ENCODE measurements at regions not wholly inside any gene's neighbourhood (a gene's known extent, or its start where the extent isn't known, plus 50 kb on each side); places are given as distances from the start of the nearest gene placed in this dataset.

- Mint-ChIP-seq H3K36me3 (no peaks in the 10 kb centered on the region), H3K4me1 (no peaks in the 10 kb centered on the region), H3K27me3 (no peaks in the 10 kb centered on the region)
Measured at GRCh38 chr16:60279061-60279665, 1545.0 kb upstream of the GOT2 start.

DNA sequence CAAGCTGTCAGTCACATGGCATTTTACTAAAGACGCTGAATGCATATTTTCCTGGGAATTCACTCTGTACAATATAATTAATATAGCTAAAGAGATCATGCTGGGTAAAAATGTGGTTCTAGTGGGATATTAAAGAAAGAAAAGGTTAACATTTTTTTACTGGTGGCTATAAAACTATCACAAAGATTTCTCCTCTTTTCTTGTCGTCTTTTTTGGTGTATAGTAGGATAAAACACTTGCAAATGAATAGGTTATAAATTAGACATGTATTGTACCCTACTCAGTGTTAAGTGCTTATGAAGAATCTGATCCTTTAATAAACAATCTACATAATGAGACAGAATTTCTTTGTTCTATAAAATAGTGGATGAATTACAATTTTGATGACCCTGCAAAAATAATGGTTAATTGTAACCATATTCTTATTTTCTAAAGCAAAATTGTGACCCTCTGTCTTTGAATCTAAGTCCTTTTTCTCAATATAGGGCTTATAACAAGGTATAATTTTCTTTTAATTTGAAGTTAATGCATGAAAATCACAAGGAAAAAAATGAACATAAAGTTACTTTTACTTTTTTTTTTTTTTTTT, 1540.4 kb upstream of the GOT2 start:
- Mint-ChIP-seq H3K4me1 (no peaks in the 10 kb centered on the region), H3K27ac (no peak overlapping the region), H3K27me3 (no peaks in the 10 kb centered on the region), H3K4me3 (no peak overlapping the region), H3K9me3 (peaks cover 6% of the 10 kb centered on the region), H3K36me3 (no peaks in the 10 kb centered on the region)
- ATAC-seq (ENCODE audit: low read depth), result no peak
- no peak for DNase-seq (ENCODE audit: low spot score in 2 of 2)

More at GRCh38 chr16:60279061-60279665, 1545.0 kb upstream of the GOT2 start:
- Mint-ChIP-seq H3K27ac (no peak overlapping the region), H3K9me3 (peaks cover 6% of the 10 kb centered on the region), H3K4me3 (no peak overlapping the region)
- DNase-seq (ENCODE audit: low spot score in 2 of 2), result no peak
- no peak for ATAC-seq (ENCODE audit: low read depth)

DNA sequence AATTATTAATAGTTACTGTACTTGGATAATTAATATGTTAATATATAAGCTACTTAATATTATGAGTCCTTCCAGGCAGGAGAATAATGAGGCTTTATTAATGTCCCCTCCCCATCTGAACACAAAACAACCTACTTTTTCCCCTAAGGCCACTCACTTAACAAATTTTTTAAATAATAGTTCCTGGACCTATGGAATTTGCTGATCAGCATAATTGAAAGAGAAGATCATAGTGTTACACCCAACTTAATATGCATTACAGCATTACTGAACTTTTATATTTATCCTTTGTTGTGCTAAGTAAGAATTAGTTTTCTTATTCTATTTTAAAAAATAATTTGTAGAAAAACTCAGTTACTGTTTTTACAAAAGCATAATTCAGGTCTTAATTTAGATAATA, 1537.7 kb upstream of the GOT2 start:
- no peaks in the 10 kb centered on the region for H3K36me3 Mint-ChIP-seq

DNA sequence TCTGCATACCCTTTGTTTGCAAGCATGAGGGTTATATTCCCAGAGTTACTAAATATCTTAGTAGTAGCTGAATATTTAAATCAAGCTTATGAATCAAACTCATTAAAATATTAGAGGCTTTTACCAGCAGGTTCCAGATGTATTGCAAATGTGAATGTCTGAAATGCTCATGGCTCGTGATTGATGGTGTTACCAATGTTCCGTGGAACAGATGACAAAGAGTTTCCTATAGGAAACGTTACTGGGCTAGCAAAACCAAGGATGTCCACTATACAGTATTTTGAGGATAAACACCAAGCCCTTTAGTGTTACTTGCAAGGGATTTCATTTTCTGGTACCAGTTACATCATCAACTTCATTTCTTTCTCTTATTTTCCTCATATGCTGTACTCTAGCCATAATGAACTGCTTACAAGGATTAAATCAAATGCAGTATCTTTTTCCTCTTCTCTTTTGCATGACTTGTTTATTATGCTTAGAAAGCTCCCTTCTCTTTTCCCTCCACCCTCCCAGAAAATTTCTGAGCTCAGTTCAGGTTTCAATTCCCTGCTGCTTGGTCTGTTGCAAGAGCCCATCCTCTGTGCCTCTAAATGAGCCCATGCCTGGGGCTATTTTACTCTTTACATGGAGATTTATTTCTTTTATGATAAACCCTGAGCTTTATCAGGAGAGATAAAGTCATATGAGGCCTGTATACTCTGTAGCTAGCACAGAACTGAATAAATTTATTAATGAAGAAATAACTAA, 1537.1 kb upstream of the GOT2 start:
- no peak for ATAC-seq (ENCODE audit: low read depth)
- Mint-ChIP-seq H3K4me1 (no peaks in the 10 kb centered on the region), H3K4me3 (no peak overlapping the region), H3K27ac (no peak overlapping the region), H3K36me3 (no peaks in the 10 kb centered on the region), H3K9me3 (peaks cover 3% of the 10 kb centered on the region), H3K27me3 (no peaks in the 10 kb centered on the region)
- DNase-seq (ENCODE audit: low spot score in 2 of 2), result no peak

More for the DNA sequence above, 1537.7 kb upstream of the GOT2 start:
- Mint-ChIP-seq H3K27me3 (no peaks in the 10 kb centered on the region), H3K27ac (no peak overlapping the region), H3K4me1 (no peaks in the 10 kb centered on the region), H3K9me3 (peaks cover 3% of the 10 kb centered on the region), H3K4me3 (no peak overlapping the region)
- ATAC-seq (ENCODE audit: low read depth) (no peak), DNase-seq (ENCODE audit: low spot score in 2 of 2) (no peak)

DNA sequence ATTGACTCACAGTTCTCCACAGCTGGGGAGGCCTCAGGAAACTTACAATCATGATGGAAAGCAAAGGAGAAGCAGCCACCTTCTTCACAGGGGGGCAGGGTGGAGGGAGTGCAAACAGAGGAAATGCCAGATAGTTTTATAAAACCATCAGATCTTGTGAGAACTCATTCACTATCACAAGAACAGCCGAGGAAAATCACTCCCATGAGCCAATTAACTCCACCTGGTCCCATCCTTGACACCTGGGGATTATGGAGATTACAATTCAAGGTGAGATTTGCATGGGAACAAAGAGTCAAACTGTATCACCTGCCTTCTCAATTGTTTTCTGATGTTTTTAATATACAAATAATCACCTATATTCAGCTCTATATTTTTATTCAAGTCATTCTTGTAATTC, 1527.3 kb upstream of the GOT2 start:
- Mint-ChIP-seq H3K4me1 (no peaks in the 10 kb centered on the region), H3K27ac (no peak overlapping the region), H3K27me3 (no peaks in the 10 kb centered on the region), H3K36me3 (no peaks in the 10 kb centered on the region), H3K9me3 (peaks cover 1% of the 10 kb centered on the region), H3K4me3 (no peak overlapping the region)
- ATAC-seq (ENCODE audit: low read depth), result no peak
- DNase-seq (ENCODE audit: low spot score in 2 of 2), result no peak

DNA sequence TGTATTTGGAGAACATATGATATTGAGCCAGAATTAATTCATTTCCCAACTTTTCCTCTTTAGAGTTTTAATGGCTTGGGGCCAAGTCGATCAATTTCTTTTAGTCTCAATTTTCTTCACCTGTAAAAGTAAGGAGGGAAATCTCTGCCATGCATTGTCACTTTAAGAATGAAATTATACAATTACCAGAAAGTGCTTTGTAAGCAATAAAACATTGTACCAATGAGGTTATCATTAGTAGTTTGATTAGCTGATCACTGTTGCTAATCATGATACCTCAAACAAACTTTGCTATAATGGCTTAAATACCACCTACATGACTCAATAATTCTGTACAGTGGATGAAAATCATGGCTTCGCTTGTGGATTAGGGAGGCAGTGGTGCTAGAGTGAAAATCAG, 1525.8 kb upstream of the GOT2 start:
- no peaks in the 10 kb centered on the region for H3K27me3 Mint-ChIP-seq
- H3K9me3 Mint-ChIP-seq, result peaks cover 4% of the 10 kb centered on the region
- no peak overlapping the region for H3K4me3 Mint-ChIP-seq
- H3K27ac Mint-ChIP-seq, result no peak overlapping the region
- no peak for ATAC-seq (ENCODE audit: low read depth)
- no peak for DNase-seq (ENCODE audit: low spot score in 2 of 2)
- H3K4me1 Mint-ChIP-seq, result no peaks in the 10 kb centered on the region
- H3K36me3 Mint-ChIP-seq, result no peaks in the 10 kb centered on the region

DNA sequence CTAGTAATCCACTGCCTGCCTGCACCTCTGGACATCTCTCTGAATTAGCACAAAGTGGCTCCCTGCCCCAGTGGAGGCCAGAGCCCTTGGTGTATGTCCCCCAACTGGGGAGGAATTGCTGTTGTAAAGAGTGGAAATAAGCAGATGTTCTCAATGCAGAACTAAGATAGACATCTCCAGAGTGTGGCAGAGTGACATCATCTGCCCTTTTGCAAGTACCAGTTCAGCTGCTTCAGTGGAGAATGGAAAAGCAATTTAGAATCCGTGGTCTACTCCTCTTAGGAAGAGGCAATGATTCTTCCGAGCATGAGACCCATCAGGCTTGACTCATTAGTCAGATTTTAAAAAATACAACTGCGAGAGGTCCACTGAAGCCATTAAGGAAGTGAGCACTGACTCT, 1512.0 kb upstream of the GOT2 start:
- Mint-ChIP-seq H3K4me1 (no peaks in the 10 kb centered on the region), H3K36me3 (no peaks in the 10 kb centered on the region), H3K4me3 (no peak overlapping the region), H3K27ac (no peak overlapping the region), H3K27me3 (no peaks in the 10 kb centered on the region), H3K9me3 (peaks cover 7% of the 10 kb centered on the region)
- ATAC-seq (ENCODE audit: low read depth) (no peak), DNase-seq (ENCODE audit: low spot score in 2 of 2) (no peak)

DNA sequence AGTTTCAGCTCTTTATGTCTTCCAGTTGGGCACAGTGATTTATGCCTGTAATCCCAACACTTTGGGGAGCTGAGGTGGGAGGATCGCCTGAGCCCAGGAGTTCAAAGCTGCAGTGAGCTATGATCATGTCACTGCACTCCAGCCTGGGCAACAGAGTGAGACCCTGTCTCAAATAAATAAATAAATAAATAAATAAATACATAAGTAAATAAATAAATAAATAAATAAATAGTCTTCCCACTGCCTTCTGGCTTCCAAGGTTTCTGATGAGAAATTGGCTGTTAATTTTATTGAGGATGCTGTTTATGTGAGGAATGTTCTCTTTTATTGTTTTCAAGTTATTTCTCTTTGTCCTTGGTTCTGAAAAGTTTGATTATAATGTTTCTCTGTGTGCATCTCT, 1507.6 kb upstream of the GOT2 start:
- no peaks in the 10 kb centered on the region for H3K27me3 Mint-ChIP-seq
- DNase-seq (ENCODE audit: low spot score in 2 of 2), result no peak
- H3K9me3 Mint-ChIP-seq, result peaks cover 11% of the 10 kb centered on the region
- H3K4me3 Mint-ChIP-seq, result no peak overlapping the region
- ATAC-seq (ENCODE audit: low read depth), result no peak
- H3K27ac Mint-ChIP-seq, result no peak overlapping the region
- no peaks in the 10 kb centered on the region for H3K4me1 Mint-ChIP-seq
- H3K36me3 Mint-ChIP-seq, result no peaks in the 10 kb centered on the region

DNA sequence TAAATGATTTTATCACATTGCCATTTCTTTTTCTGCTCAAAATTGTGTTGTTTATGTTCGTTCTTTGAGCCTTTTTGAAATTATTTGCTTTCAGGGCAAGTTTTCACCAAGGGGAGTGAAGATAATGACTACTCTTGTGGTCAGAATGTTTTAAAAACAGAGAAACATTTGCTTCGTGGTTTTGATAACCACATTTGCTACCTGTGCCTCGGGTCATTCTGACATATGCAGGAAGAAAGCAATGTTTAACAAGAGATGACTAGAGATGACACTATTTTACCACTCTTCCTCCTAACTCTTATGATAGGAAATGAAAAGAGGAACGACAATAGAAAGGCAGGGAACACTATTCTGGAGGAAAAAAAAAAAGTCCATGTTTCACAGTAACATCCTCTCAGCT, 1496.5 kb upstream of the GOT2 start:
- Mint-ChIP-seq H3K4me1 (no peaks in the 10 kb centered on the region), H3K27ac (no peak overlapping the region), H3K36me3 (no peaks in the 10 kb centered on the region), H3K27me3 (no peaks in the 10 kb centered on the region), H3K4me3 (no peak overlapping the region), H3K9me3 (peaks cover 14% of the 10 kb centered on the region)
- ATAC-seq (ENCODE audit: low read depth) (no peak), DNase-seq (ENCODE audit: low spot score in 2 of 2) (no peak)

DNA sequence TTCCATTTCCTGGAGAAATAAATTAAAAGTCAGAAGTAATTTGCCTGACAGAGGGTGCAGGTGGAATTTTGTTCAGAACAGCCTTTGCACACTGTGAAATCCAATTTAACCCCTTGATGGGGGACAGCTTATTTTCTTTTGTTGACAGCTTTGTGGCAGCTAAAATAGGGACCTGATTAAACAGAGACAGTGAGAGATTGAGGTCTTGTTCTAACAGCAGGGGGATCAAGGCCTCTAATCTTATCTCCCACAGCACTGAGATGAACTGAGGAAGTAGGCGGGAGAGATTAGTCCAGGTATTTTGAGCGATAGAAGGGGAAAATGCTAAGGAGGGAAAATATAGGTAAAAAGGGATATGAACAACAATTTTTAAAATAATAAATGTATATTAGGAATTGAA, 1491.4 kb upstream of the GOT2 start:
- no peaks in the 10 kb centered on the region for H3K4me1 Mint-ChIP-seq
- H3K27me3 Mint-ChIP-seq, result no peaks in the 10 kb centered on the region
- peaks cover 5% of the 10 kb centered on the region for H3K9me3 Mint-ChIP-seq
- DNase-seq (ENCODE audit: low spot score in 2 of 2), result no peak
- no peak overlapping the region for H3K4me3 Mint-ChIP-seq
- no peak overlapping the region for H3K27ac Mint-ChIP-seq
- H3K36me3 Mint-ChIP-seq, result no peaks in the 10 kb centered on the region
- no peak for ATAC-seq (ENCODE audit: low read depth)

DNA sequence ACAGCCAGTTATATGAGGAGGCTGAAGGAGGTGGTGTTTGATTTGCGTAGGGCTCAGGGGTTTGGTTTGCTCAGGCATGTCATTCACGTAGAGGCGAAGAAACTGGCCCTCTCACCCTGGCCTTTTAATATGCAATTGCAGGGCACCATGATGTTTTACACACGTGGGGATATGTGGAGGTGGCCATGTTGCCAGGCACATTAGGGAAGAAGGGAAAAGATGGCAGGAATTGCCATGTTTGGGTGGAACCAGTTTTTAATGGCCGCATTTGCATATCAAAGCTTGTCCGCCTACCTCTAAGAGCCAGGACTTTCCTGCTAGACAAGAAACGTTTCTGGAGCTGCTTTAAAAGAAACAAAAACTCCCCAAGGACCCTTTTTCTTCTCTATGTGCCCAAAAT, 1483.7 kb upstream of the GOT2 start:
- H3K4me1 Mint-ChIP-seq, result no peaks in the 10 kb centered on the region
- DNase-seq (ENCODE audit: low spot score in 2 of 2) (no peak), ATAC-seq (ENCODE audit: low read depth) (no peak)
- H3K9me3 Mint-ChIP-seq, result peaks cover 4% of the 10 kb centered on the region
- H3K4me3 Mint-ChIP-seq, result no peak overlapping the region
- H3K27ac Mint-ChIP-seq, result no peak overlapping the region
- no peaks in the 10 kb centered on the region for H3K27me3 Mint-ChIP-seq
- H3K36me3 Mint-ChIP-seq, result no peaks in the 10 kb centered on the region

- Mint-ChIP-seq H3K36me3 (no peaks in the 10 kb centered on the region), H3K9me3 (peaks cover 2% of the 10 kb centered on the region), H3K4me3 (no peak overlapping the region)
Measured at GRCh38 chr16:60214311-60214710, 1480.2 kb upstream of the GOT2 start.

DNA sequence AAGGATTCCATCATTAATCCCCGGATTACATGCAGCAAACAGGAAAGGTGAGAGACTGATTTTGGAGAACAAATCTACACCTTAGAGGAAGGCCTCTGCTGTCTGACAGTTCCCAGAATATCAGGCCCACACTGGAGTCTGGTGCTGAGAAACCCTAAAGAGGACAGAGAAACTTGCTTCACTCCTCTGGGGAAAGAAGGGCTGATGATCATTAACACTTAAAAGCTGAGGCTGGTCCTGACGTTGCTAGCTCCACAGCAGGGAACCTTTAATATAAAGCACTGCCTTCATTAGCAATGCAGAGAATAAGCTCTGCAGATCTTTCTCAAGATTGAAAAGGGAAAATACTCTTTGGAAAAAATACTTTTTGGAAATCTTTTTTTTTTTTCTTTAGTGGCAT, 1472.4 kb upstream of the GOT2 start:
- Mint-ChIP-seq H3K27me3 (no peaks in the 10 kb centered on the region), H3K27ac (no peak overlapping the region), H3K4me3 (no peak overlapping the region), H3K9me3 (peaks cover 2% of the 10 kb centered on the region), H3K4me1 (no peaks in the 10 kb centered on the region), H3K36me3 (no peaks in the 10 kb centered on the region)
- DNase-seq (ENCODE audit: low spot score in 2 of 2) (no peak), ATAC-seq (ENCODE audit: low read depth) (no peak)

More at GRCh38 chr16:60214311-60214710, 1480.2 kb upstream of the GOT2 start:
- H3K27me3 Mint-ChIP-seq, result no peaks in the 10 kb centered on the region
- H3K27ac Mint-ChIP-seq, result no peak overlapping the region
- H3K4me1 Mint-ChIP-seq, result no peaks in the 10 kb centered on the region
- no peak for DNase-seq (ENCODE audit: low spot score in 2 of 2)
- no peak for ATAC-seq (ENCODE audit: low read depth)

- ATAC-seq (ENCODE audit: low read depth) (no peak), DNase-seq (ENCODE audit: low spot score in 2 of 2) (no peak)
- Mint-ChIP-seq H3K27ac (no peak overlapping the region), H3K9me3 (peaks cover 5% of the 10 kb centered on the region), H3K4me1 (no peaks in the 10 kb centered on the region), H3K36me3 (no peaks in the 10 kb centered on the region), H3K27me3 (no peaks in the 10 kb centered on the region), H3K4me3 (no peak overlapping the region)
Measured at GRCh38 chr16:60204181-60204580, 1470.1 kb upstream of the GOT2 start.

Measured in memory B cell (primary cell).